ENCODE measurements at regions not wholly inside any gene's neighbourhood (a gene's known extent, or its start where the extent isn't known, plus 50 kb on each side); places are given as distances from the start of the nearest gene placed in this dataset.

- no peak overlapping the region for H3K27ac Mint-ChIP-seq
- ChIA-PET POLR2A (no interaction called here), CTCF (no interaction called here)
- no peaks in the 10 kb centered on the region for H3K4me1 Mint-ChIP-seq
- no peaks in the 10 kb centered on the region for H3K27me3 Mint-ChIP-seq
- DNase-seq = no peak
- H3K36me3 Mint-ChIP-seq (ENCODE audit: low read depth) = no peaks in the 10 kb centered on the region
- H3K9me3 Mint-ChIP-seq = no peaks in the 10 kb centered on the region
- H3K4me3 Mint-ChIP-seq = no peak overlapping the region
- TF ChIP-seq CTCF (IDR thresholded peaks at IDR 0.05) = no peak
- intact Hi-C loops (cut with micrococcal nuclease) = no loop called here
- ATAC-seq (ENCODE audit: low read depth) = no peak
These were observed 346.4 kb downstream of the EPHA4 start for GRCh38 chr2:221225752-221226151.

- CTCF ChIA-PET = no interaction called here
- no peak for TF ChIP-seq CTCF (IDR thresholded peaks at IDR 0.05)
- POLR2A ChIA-PET = no interaction called here
- no peak for ATAC-seq (ENCODE audit: low read depth)
- intact Hi-C loops (cut with micrococcal nuclease) = no loop called here
- H3K9me3 Mint-ChIP-seq = no peaks in the 10 kb centered on the region
- H3K4me1 Mint-ChIP-seq = no peaks in the 10 kb centered on the region
- H3K36me3 Mint-ChIP-seq (ENCODE audit: low read depth) = no peaks in the 10 kb centered on the region
- no peak overlapping the region for H3K27ac Mint-ChIP-seq
- peaks cover 3% of the 10 kb centered on the region for H3K27me3 Mint-ChIP-seq
- no peak overlapping the region for H3K4me3 Mint-ChIP-seq
- no peak for DNase-seq
These were observed 343.8 kb downstream of the EPHA4 start for GRCh38 chr2:221228214-221228769.

GRCh38 chr2:221229099-221229498, 343.0 kb downstream of the EPHA4 start:
- Mint-ChIP-seq H3K9me3 (no peaks in the 10 kb centered on the region), H3K27ac (no peak overlapping the region), H3K4me3 (no peak overlapping the region), H3K4me1 (no peaks in the 10 kb centered on the region), H3K27me3 (peaks cover 3% of the 10 kb centered on the region), H3K36me3 (ENCODE audit: low read depth) (no peaks in the 10 kb centered on the region)
- DNase-seq = no peak
- no peak for ATAC-seq (ENCODE audit: low read depth)
- TF ChIP-seq CTCF (IDR thresholded peaks at IDR 0.05) = no peak
- CTCF ChIA-PET = no interaction called here
- POLR2A ChIA-PET = no interaction called here
- intact Hi-C loops (cut with micrococcal nuclease) = no loop called here

GRCh38 chr2:221231511-221231910, 340.6 kb downstream of the EPHA4 start:
- TF ChIP-seq CTCF (IDR thresholded peaks at IDR 0.05) = no peak
- no peaks in the 10 kb centered on the region for H3K36me3 Mint-ChIP-seq (ENCODE audit: low read depth)
- no peak for ATAC-seq (ENCODE audit: low read depth)
- H3K27ac Mint-ChIP-seq = no peak overlapping the region
- ChIA-PET POLR2A (no interaction called here), CTCF (no interaction called here)
- DNase-seq = no peak
- no peak overlapping the region for H3K4me3 Mint-ChIP-seq
- intact Hi-C loops (cut with micrococcal nuclease) = no loop called here
- H3K9me3 Mint-ChIP-seq = no peaks in the 10 kb centered on the region
- H3K4me1 Mint-ChIP-seq = no peaks in the 10 kb centered on the region
- H3K27me3 Mint-ChIP-seq = peaks cover 7% of the 10 kb centered on the region

GRCh38 chr2:221235941-221236340, 336.2 kb downstream of the EPHA4 start:
- intact Hi-C loops (cut with micrococcal nuclease) = no loop called here
- no peak for TF ChIP-seq CTCF (IDR thresholded peaks at IDR 0.05)
- no peak overlapping the region for H3K4me3 Mint-ChIP-seq
- ChIA-PET POLR2A (no interaction called here), CTCF (no interaction called here)
- H3K4me1 Mint-ChIP-seq = no peaks in the 10 kb centered on the region
- ATAC-seq (ENCODE audit: low read depth) (no peak), DNase-seq (no peak)
- peaks cover 24% of the 10 kb centered on the region for H3K27me3 Mint-ChIP-seq
- H3K36me3 Mint-ChIP-seq (ENCODE audit: low read depth) = no peaks in the 10 kb centered on the region
- no peak overlapping the region for H3K27ac Mint-ChIP-seq
- H3K9me3 Mint-ChIP-seq = no peaks in the 10 kb centered on the region
